ENCODE measurements at regions not wholly inside any gene's neighbourhood (a gene's known extent, or its start where the extent isn't known, plus 50 kb on each side); places are given as distances from the start of the nearest gene placed in this dataset.

DNA sequence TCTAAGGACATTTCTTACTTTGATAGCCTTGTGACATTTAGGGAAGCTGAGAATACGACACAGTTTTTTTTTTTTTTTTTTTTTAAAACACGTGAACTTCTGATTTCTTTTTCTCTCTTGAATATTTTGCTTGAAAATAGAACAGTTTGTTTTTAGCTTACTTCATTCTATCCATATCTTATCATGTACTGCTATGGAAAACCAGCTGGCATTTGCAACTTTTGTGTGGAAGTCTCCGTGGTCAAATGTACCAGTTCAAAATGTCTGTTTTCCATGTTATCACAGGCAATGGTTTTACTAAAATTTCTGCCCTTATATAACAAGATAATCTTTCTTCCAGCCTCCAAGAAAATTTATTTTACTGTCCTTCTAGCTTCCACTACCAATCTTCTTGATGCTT is 821.6 kb downstream of the DNAJB9 start:
- no peak for TF ChIP-seq POLR2A (IDR thresholded peaks at IDR 0.05; ENCODE audit: low read depth, low read length)
- TF ChIP-seq JUND (IDR thresholded peaks at IDR 0.05; ENCODE audit: low read depth, low read length) = no peak
- TF ChIP-seq POLR2AphosphoS5 (IDR thresholded peaks at IDR 0.05; ENCODE audit: low read length) = no peak
- no peak for TF ChIP-seq SIN3A (IDR thresholded peaks at IDR 0.05; ENCODE audit: low read depth, low read length)
- TF ChIP-seq, protein P1, sequence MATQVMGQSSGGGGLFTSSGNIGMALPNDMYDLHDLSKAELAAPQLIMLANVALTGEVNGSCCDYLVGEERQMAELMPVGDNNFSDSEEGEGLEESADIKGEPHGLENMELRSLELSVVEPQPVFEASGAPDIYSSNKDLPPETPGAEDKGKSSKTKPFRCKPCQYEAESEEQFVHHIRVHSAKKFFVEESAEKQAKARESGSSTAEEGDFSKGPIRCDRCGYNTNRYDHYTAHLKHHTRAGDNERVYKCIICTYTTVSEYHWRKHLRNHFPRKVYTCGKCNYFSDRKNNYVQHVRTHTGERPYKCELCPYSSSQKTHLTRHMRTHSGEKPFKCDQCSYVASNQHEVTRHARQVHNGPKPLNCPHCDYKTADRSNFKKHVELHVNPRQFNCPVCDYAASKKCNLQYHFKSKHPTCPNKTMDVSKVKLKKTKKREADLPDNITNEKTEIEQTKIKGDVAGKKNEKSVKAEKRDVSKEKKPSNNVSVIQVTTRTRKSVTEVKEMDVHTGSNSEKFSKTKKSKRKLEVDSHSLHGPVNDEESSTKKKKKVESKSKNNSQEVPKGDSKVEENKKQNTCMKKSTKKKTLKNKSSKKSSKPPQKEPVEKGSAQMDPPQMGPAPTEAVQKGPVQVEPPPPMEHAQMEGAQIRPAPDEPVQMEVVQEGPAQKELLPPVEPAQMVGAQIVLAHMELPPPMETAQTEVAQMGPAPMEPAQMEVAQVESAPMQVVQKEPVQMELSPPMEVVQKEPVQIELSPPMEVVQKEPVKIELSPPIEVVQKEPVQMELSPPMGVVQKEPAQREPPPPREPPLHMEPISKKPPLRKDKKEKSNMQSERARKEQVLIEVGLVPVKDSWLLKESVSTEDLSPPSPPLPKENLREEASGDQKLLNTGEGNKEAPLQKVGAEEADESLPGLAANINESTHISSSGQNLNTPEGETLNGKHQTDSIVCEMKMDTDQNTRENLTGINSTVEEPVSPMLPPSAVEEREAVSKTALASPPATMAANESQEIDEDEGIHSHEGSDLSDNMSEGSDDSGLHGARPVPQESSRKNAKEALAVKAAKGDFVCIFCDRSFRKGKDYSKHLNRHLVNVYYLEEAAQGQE (IDR thresholded peaks at IDR 0.05; ENCODE audit: low read depth, low read length) = no peak
- TF ChIP-seq, protein P2, sequence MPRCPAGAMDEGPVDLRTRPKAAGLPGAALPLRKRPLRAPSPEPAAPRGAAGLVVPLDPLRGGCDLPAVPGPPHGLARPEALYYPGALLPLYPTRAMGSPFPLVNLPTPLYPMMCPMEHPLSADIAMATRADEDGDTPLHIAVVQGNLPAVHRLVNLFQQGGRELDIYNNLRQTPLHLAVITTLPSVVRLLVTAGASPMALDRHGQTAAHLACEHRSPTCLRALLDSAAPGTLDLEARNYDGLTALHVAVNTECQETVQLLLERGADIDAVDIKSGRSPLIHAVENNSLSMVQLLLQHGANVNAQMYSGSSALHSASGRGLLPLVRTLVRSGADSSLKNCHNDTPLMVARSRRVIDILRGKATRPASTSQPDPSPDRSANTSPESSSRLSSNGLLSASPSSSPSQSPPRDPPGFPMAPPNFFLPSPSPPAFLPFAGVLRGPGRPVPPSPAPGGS (IDR thresholded peaks at IDR 0.05; ENCODE audit: borderline replicate concordance, insufficient read depth, low read depth, low read length, poor library complexity, severe bottlenecking) = no peak
- TF ChIP-seq, protein P3, sequence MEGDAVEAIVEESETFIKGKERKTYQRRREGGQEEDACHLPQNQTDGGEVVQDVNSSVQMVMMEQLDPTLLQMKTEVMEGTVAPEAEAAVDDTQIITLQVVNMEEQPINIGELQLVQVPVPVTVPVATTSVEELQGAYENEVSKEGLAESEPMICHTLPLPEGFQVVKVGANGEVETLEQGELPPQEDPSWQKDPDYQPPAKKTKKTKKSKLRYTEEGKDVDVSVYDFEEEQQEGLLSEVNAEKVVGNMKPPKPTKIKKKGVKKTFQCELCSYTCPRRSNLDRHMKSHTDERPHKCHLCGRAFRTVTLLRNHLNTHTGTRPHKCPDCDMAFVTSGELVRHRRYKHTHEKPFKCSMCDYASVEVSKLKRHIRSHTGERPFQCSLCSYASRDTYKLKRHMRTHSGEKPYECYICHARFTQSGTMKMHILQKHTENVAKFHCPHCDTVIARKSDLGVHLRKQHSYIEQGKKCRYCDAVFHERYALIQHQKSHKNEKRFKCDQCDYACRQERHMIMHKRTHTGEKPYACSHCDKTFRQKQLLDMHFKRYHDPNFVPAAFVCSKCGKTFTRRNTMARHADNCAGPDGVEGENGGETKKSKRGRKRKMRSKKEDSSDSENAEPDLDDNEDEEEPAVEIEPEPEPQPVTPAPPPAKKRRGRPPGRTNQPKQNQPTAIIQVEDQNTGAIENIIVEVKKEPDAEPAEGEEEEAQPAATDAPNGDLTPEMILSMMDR (IDR thresholded peaks at IDR 0.05 in 2 of 3, conservative IDR thresholded peaks at IDR 0.05 in 1 of 3; ENCODE audit: control insufficient read depth in 2 of 3, extremely low read depth in 1 of 3, insufficient read depth in 1 of 3, low read depth in 3 of 3, low read length in 3 of 3) = no peak
